ENCODE measurements at regions not wholly inside any gene's neighbourhood (a gene's known extent, or its start where the extent isn't known, plus 50 kb on each side); places are given as distances from the start of the nearest gene placed in this dataset.

- intact Hi-C loops (cut with DNase I) = no loop called here
- H3K9me3 ChIP-seq = no peaks in the 10 kb centered on the region
- H3K27ac ChIP-seq = no peak overlapping the region
- WGBS, 2 donors = 82 to 89% methylated on average over 12 of the region's 12 CpGs
- H3K4me3 ChIP-seq = no peak overlapping the region
- H3K27me3 ChIP-seq = no peaks in the 10 kb centered on the region
- DNase-seq = no peak
- TF ChIP-seq EP300 (IDR thresholded peaks at IDR 0.05) = no peak
- TF ChIP-seq POLR2AphosphoS5 (IDR thresholded peaks at IDR 0.05) = no peak
- no peak for TF ChIP-seq POLR2A (IDR thresholded peaks at IDR 0.05)
- TF ChIP-seq, protein P1, sequence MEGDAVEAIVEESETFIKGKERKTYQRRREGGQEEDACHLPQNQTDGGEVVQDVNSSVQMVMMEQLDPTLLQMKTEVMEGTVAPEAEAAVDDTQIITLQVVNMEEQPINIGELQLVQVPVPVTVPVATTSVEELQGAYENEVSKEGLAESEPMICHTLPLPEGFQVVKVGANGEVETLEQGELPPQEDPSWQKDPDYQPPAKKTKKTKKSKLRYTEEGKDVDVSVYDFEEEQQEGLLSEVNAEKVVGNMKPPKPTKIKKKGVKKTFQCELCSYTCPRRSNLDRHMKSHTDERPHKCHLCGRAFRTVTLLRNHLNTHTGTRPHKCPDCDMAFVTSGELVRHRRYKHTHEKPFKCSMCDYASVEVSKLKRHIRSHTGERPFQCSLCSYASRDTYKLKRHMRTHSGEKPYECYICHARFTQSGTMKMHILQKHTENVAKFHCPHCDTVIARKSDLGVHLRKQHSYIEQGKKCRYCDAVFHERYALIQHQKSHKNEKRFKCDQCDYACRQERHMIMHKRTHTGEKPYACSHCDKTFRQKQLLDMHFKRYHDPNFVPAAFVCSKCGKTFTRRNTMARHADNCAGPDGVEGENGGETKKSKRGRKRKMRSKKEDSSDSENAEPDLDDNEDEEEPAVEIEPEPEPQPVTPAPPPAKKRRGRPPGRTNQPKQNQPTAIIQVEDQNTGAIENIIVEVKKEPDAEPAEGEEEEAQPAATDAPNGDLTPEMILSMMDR (IDR thresholded peaks at IDR 0.05) = no peak
- peaks cover 0 to 47% (median 20%) of the 10 kb centered on the region in 4 donors for H3K4me1 ChIP-seq
- no peaks in the 10 kb centered on the region for H3K36me3 ChIP-seq
Measured at GRCh38 chr18:70418546-70419311, 129.9 kb downstream of the SOCS6 start.

DNA sequence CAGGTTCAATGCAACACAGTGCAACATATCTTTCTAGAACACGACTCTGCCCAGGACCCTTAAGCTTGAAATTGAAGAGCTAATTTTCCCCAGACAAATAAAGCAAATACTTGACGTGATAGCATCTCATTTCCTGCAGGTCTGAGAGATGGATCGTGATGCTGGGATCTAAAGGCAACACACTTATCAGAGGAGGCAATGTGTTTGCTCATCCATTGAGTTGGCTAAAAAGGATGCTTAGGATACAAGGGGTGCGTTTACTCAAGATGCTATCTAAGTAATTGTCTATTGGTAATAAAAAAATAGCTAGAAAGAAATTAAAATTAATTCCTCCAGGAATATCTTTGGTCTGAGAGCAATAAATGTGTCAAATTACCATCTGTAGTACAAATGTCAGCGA, 129.0 kb downstream of the SOCS6 start:
- 74 to 78% methylated on average over 5 of the region's 5 CpGs for whole genome bisulfite sequencing, 2 donors
- TF ChIP-seq POLR2A (IDR thresholded peaks at IDR 0.05) (no peak), POLR2AphosphoS5 (IDR thresholded peaks at IDR 0.05) (no peak)
- Histone ChIP-seq H3K27me3 (no peaks in the 10 kb centered on the region), H3K27ac (no peak overlapping the region), H3K4me3 (no peak overlapping the region), H3K9me3 (no peaks in the 10 kb centered on the region), H3K4me1 (peaks cover 0 to 38% (median 20%) of the 10 kb centered on the region in 4 donors), H3K36me3 (no peaks in the 10 kb centered on the region)
- intact Hi-C loops (cut with DNase I) = no loop called here
- DNase-seq = no peak

DNA sequence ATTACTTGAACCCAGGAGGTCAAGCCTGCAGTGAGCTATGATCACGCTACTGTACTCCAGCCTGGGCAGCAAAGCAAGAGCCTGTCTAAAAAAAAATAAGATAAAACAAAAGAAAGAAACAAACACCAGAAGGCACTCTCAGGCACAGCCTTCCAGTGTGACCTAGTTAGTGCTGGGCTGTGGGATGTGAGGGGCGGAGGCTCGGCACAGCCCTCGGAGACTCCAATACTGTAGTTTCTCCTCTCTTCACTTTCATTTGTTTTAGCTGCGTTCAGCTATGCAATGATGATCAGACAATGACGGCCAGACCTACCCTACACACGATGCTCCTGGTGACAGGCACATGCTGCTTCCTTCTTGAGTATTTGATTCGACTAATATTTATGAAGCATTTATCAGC, 127.7 kb downstream of the SOCS6 start:
- no peaks in the 10 kb centered on the region for H3K36me3 ChIP-seq
- intact Hi-C loops (cut with DNase I) = no loop called here
- H3K27me3 ChIP-seq = no peaks in the 10 kb centered on the region
- no peak for DNase-seq
- peaks cover 0 to 29% (median 8%) of the 10 kb centered on the region in 4 donors for H3K4me1 ChIP-seq
- no peaks in the 10 kb centered on the region for H3K9me3 ChIP-seq
- WGBS, 2 donors = 90 to 91% methylated on average over 8 of the region's 8 CpGs
- no peak overlapping the region for H3K4me3 ChIP-seq
- H3K27ac ChIP-seq = no peak overlapping the region
- TF ChIP-seq, protein P1 (IDR thresholded peaks at IDR 0.05) = no peak
- no peak for TF ChIP-seq POLR2AphosphoS5 (IDR thresholded peaks at IDR 0.05)
- TF ChIP-seq POLR2A (IDR thresholded peaks at IDR 0.05) = no peak
- TF ChIP-seq EP300 (IDR thresholded peaks at IDR 0.05) = no peak

DNA sequence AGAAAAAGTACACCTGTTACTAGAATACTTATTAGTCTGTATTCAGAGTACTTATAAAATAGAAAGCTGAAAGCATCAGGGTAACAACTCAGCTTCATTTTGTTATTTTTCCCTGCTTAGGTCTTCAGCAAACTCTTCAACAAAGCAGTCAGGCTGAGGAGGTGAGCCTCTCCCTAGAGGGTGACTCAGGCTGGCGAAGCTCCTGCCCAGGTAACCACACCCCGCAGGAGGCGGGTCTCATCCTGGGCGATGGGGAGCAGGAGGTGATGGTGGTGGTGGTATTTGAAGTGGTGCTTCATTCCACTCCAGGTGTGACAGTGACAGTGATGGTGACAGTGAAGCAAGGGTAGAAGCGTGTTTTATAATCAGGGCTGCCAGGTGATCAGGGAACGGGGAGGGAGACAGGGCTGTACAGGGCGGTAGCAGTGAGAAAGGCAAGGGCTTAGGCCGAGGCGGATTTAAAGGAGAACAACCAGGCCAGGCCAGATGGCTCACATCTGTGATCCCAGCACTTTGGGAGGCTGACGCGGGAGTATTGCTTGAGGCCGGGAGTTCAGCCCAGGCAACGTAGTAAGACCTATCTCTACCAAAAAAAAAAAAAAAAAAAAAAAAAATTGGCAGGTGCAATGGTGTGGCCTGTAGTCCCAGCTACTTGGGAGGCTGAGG, 127.1 kb downstream of the SOCS6 start:
- 63 to 82% methylated on average over 13 of the region's 13 CpGs for WGBS, 2 donors
- no peak overlapping the region for H3K4me3 ChIP-seq
- intact Hi-C loops (cut with DNase I) = no loop called here
- H3K27me3 ChIP-seq = no peaks in the 10 kb centered on the region
- H3K9me3 ChIP-seq = no peaks in the 10 kb centered on the region
- no peaks in the 10 kb centered on the region for H3K36me3 ChIP-seq
- DNase-seq = peak; percentile 68
- TF ChIP-seq, protein P1 (IDR thresholded peaks at IDR 0.05) = no peak
- TF ChIP-seq POLR2AphosphoS5 (IDR thresholded peaks at IDR 0.05) (no peak), EP300 (IDR thresholded peaks at IDR 0.05) (no peak), POLR2A (IDR thresholded peaks at IDR 0.05) (no peak)
- H3K4me1 ChIP-seq = peaks cover 0 to 25% (median 3%) of the 10 kb centered on the region in 4 donors
- H3K27ac ChIP-seq = no peak overlapping the region

GRCh38 chr18:70414315-70414900, 125.6 kb downstream of the SOCS6 start:
- no peaks in the 10 kb centered on the region for H3K36me3 ChIP-seq
- no peak overlapping the region for H3K27ac ChIP-seq
- intact Hi-C loops (cut with DNase I) = no loop called here
- no peak for TF ChIP-seq POLR2AphosphoS5 (IDR thresholded peaks at IDR 0.05)
- TF ChIP-seq POLR2A (IDR thresholded peaks at IDR 0.05) = no peak
- TF ChIP-seq, protein P1 (IDR thresholded peaks at IDR 0.05) = no peak
- TF ChIP-seq EP300 (IDR thresholded peaks at IDR 0.05) = no peak
- WGBS, 2 donors = 80 to 81% methylated on average over 6 of the region's 6 CpGs
- peaks cover 0 to 10% (median 0%) of the 10 kb centered on the region in 4 donors for H3K4me1 ChIP-seq
- DNase-seq = no peak
- H3K4me3 ChIP-seq = no peak overlapping the region
- no peaks in the 10 kb centered on the region for H3K9me3 ChIP-seq
- no peaks in the 10 kb centered on the region for H3K27me3 ChIP-seq
